BE2C (cell line): ENCODE measurements at regions not wholly inside any gene's neighbourhood (a gene's known extent, or its start where the extent isn't known, plus 50 kb on each side); places are given as distances from the start of the nearest gene placed in this dataset.

Experiments
- DNase-seq: peaks from one replicate; pipeline ENCODE4 v3.0.0-alpha.2; 2020
- H3K27me3 ChIP-seq: fragments of 250-450 bp; sonication (Bioruptor Pico); 2 replicates; pipeline ENCODE4 v1.5.1; 2020; ENCODE audit warnings: mild to moderate bottlenecking
- H3K36me3 ChIP-seq: fragments of 250-450 bp; sonication (Bioruptor Pico); 2 replicates; pipeline ENCODE4 v1.5.1; 2020; ENCODE audit warnings: mild to moderate bottlenecking
- H3K4me1 ChIP-seq: fragments of 250-450 bp; sonication (Bioruptor Pico); 2 replicates; pipeline ENCODE4 v1.5.1; 2020
- H3K4me3 ChIP-seq: 2 replicates; pipeline ENCODE4 v1.5.1; 2011; ENCODE audit warnings: low read depth, low read length
- H3K9me3 ChIP-seq: fragments of 250-450 bp; sonication (Bioruptor Pico); 2 replicates; pipeline ENCODE4 v1.5.1; 2020
- TF ChIP-seq, protein P1 (sequence below): IDR thresholded peaks from 2 replicates; pipeline ENCODE4 v1.5.1; 2012; ENCODE audit warnings: mild to moderate bottlenecking, low read depth, low read length

- TF ChIP-seq, protein P1, sequence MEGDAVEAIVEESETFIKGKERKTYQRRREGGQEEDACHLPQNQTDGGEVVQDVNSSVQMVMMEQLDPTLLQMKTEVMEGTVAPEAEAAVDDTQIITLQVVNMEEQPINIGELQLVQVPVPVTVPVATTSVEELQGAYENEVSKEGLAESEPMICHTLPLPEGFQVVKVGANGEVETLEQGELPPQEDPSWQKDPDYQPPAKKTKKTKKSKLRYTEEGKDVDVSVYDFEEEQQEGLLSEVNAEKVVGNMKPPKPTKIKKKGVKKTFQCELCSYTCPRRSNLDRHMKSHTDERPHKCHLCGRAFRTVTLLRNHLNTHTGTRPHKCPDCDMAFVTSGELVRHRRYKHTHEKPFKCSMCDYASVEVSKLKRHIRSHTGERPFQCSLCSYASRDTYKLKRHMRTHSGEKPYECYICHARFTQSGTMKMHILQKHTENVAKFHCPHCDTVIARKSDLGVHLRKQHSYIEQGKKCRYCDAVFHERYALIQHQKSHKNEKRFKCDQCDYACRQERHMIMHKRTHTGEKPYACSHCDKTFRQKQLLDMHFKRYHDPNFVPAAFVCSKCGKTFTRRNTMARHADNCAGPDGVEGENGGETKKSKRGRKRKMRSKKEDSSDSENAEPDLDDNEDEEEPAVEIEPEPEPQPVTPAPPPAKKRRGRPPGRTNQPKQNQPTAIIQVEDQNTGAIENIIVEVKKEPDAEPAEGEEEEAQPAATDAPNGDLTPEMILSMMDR: no peak
These were observed 411.7 kb downstream of the IRS2 start for GRCh38 chr13:109374609-109375200.

GRCh38 chr13:109372666-109373065, 413.7 kb downstream of the IRS2 start:
- DNase-seq: no peak
- Histone ChIP-seq H3K4me1 (peaks cover 16% of the 10 kb centered on the region), H3K4me3 (no peak overlapping the region), H3K9me3 (no peaks in the 10 kb centered on the region), H3K27me3 (no peaks in the 10 kb centered on the region), H3K36me3 (no peaks in the 10 kb centered on the region)
- TF ChIP-seq, protein P1: no peak

More at GRCh38 chr13:109374609-109375200, 411.7 kb downstream of the IRS2 start:
- no peaks in the 10 kb centered on the region for H3K9me3 ChIP-seq
- no peak for DNase-seq
- H3K27me3 ChIP-seq: no peaks in the 10 kb centered on the region
- H3K4me3 ChIP-seq: no peak overlapping the region
- no peaks in the 10 kb centered on the region for H3K36me3 ChIP-seq
- H3K4me1 ChIP-seq: peaks cover 10% of the 10 kb centered on the region

DNA sequence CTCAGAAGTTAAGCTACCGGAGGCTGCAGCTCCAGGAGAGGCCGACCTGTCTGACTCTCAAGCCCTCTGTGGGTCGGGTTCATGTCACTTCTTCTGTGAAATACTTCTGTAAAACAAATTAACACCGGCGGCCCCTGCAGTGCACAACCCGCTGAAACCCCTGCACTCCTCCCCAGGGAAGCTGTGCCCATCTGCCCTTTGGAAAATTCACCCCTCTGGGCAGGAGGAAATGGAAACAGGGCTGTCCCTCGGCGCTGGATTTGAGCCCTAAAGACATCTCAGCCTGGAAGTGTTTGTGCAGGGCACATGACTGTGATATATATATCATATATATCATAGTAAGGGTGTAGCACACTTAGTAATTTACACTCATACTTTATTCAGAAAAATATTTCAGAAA, 415.3 kb downstream of the IRS2 start:
- Histone ChIP-seq H3K4me1 (peaks cover 16% of the 10 kb centered on the region), H3K27me3 (no peaks in the 10 kb centered on the region), H3K4me3 (no peak overlapping the region), H3K36me3 (no peaks in the 10 kb centered on the region), H3K9me3 (no peaks in the 10 kb centered on the region)
- no peak for DNase-seq
- TF ChIP-seq, protein P1: no peak

GRCh38 chr13:109370496-109370895, 415.9 kb downstream of the IRS2 start:
- H3K4me1 ChIP-seq: peaks cover 16% of the 10 kb centered on the region
- H3K4me3 ChIP-seq: no peak overlapping the region
- no peaks in the 10 kb centered on the region; the same call in 1 of the 2 replicates for H3K9me3 ChIP-seq
- TF ChIP-seq, protein P1: no peak
- DNase-seq: no peak
- no peaks in the 10 kb centered on the region for H3K36me3 ChIP-seq
- H3K27me3 ChIP-seq: no peaks in the 10 kb centered on the region

DNA sequence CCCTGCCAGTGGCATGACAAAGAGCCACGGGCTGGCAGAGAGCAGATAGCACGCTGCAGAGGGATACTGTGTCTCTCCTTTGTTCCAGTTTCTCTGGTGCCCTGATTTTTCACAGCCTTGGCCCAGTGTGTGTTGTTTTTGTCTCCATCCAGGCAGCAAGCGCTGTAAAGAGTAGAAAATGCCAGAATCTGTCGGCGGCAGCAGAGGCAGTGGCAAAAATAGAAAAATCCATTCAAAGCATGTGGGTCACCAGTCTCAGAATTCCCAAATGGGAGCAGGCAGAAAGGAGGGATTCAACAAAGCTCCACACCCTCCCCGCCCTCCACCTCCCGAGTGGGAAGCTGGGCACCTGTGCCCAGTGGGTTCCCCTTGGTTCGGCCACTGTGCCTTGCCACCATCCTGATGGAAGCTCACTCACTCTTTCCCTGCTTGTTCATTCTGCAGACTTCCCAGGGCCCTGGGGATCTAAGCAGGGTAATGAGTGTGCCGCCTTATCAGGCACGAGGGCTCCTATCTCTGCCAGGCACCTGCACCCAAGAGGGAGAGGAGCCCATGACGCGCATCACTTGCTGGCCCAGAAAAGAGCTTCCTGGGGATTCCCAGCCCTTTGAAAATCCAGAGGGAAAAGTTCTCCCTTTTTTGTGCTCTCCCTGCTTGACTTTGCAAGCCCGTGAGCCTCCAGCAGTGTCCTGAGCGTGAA, 416.9 kb downstream of the IRS2 start:
- no peaks in the 10 kb centered on the region; the same call in 1 of the 2 replicates for H3K9me3 ChIP-seq
- no peak overlapping the region for H3K4me3 ChIP-seq
- peak; percentile 66 for DNase-seq
- H3K27me3 ChIP-seq: no peaks in the 10 kb centered on the region
- H3K4me1 ChIP-seq: peaks cover 16% of the 10 kb centered on the region
- H3K36me3 ChIP-seq: no peaks in the 10 kb centered on the region
- TF ChIP-seq, protein P1: no peak

GRCh38 chr13:109368230-109368629, 418.2 kb downstream of the IRS2 start:
- Histone ChIP-seq H3K9me3 (no peaks in the 10 kb centered on the region; the same call in 1 of the 2 replicates), H3K36me3 (no peaks in the 10 kb centered on the region), H3K4me1 (peaks cover 10% of the 10 kb centered on the region), H3K4me3 (no peak overlapping the region), H3K27me3 (no peaks in the 10 kb centered on the region)
- DNase-seq: no peak
- TF ChIP-seq, protein P1: no peak
